ENCODE measurements at regions not wholly inside any gene's neighbourhood (a gene's known extent, or its start where the extent isn't known, plus 50 kb on each side); places are given as distances from the start of the nearest gene placed in this dataset.
"Not testable (repeated sequence)": the region's sequence is repeated elsewhere in the genome, so short reads cannot be mapped to it uniquely, and the experiment has no call there.

GRCh38 chr1:143838598-143838929 is 133.2 kb downstream of the FAM72C start:
- TF ChIP-seq CTCF (IDR thresholded peaks at IDR 0.05; ENCODE audit: borderline replicate concordance, extremely low read depth, low read length, poor library complexity, severe bottlenecking); EZH2 (IDR thresholded peaks at IDR 0.05; ENCODE audit: borderline replicate concordance, low read depth, low read length, severe bottlenecking): not testable (repeated sequence)
